ENCODE measurements at regions not wholly inside any gene's neighbourhood (a gene's known extent, or its start where the extent isn't known, plus 50 kb on each side); places are given as distances from the start of the nearest gene placed in this dataset.

GRCh38 chr2:175442441-175442840 lies 260.9 kb upstream of the ATP5MC3 start:
- Histone ChIP-seq H3K27ac (ENCODE audit: low read depth, low read length) (no peak overlapping the region), H4K20me1 (replicated peaks in 1 of 2; ENCODE audit: control insufficient read depth in 1 of 2, insufficient read depth in 2 of 2, low read length in 2 of 2) (no peaks in the 10 kb centered on the region), H2BK5ac (ENCODE audit: low read depth, low read length) (no peak overlapping the region), H3K4ac (replicated peaks; ENCODE audit: insufficient read length, low read depth, low read length) (no peak overlapping the region), H3K9ac (replicated peaks in 1 of 4; ENCODE audit: extremely low read depth in 1 of 4, low read depth in 3 of 4, low read length in 3 of 4) (no peak overlapping the region), H3K79me2 (ENCODE audit: control insufficient read depth in 1 of 2, insufficient read depth in 2 of 2, low read length in 2 of 2) (no peaks in the 10 kb centered on the region), H2BK120ac (replicated peaks; ENCODE audit: low read depth, low read length) (no peak overlapping the region), H3K36me3 (ENCODE audit: control insufficient read depth in 2 of 4, insufficient read depth in 4 of 4, low read length in 3 of 4) (no peaks in the 10 kb centered on the region), H3K79me1 (ENCODE audit: low read depth, low read length) (no peaks in the 10 kb centered on the region), H3K18ac (ENCODE audit: extremely low read depth, low read length) (no peak overlapping the region), H4K8ac (ENCODE audit: extremely low read depth, insufficient read depth, low read length) (no peak overlapping the region), H3K23me2 (ENCODE audit: low read depth, low read length) (no peaks in the 10 kb centered on the region), H3K4me1 (replicated peaks in 1 of 4; ENCODE audit: control insufficient read depth in 3 of 4, insufficient read depth in 4 of 4, low read length in 3 of 4) (no peaks in the 10 kb centered on the region), H3K4me2 (ENCODE audit: insufficient read depth in 1 of 2, low read depth in 2 of 2, low read length in 2 of 2) (no peak overlapping the region), H3K14ac (ENCODE audit: insufficient read length) (no peak overlapping the region), H4K5ac (ENCODE audit: insufficient read length, low read depth, low read length) (no peak overlapping the region), H4K91ac (replicated peaks; ENCODE audit: insufficient read length, low read length) (no peak overlapping the region), H2BK15ac (ENCODE audit: low read length) (no peak overlapping the region), H3K23ac (ENCODE audit: insufficient read length) (no peak overlapping the region), H3K27me3 (replicated peaks in 1 of 4; ENCODE audit: control insufficient read depth in 3 of 4, extremely low read depth in 1 of 4, insufficient read depth in 3 of 4, low read length in 3 of 4) (no peaks in the 10 kb centered on the region), H3K56ac (replicated peaks; ENCODE audit: insufficient read length, low read depth, low read length) (no peak overlapping the region), H2BK20ac (ENCODE audit: low read length) (no peak overlapping the region), H2BK12ac (ENCODE audit: low read depth, low read length) (no peak overlapping the region), H2AK5ac (ENCODE audit: low read depth, low read length) (no peak overlapping the region), H3K4me3 (ENCODE audit: extremely low read depth in 1 of 4, insufficient read depth in 2 of 4, low read depth in 3 of 4, low read length in 4 of 4) (no peak overlapping the region), H3K9me3 (ENCODE audit: insufficient read depth in 2 of 2, low read depth in 1 of 2, low read length in 1 of 2) (no peaks in the 10 kb centered on the region), H2AFZ (ENCODE audit: low read length) (0 out of 2 replicates have a peak overlapping the region, but pooled peaks have one; percentile 8)
- no peak for TF ChIP-seq NRF1 (IDR thresholded peaks at IDR 0.05; ENCODE audit: low read depth, low read length)
- TF ChIP-seq SIX5 (IDR thresholded peaks at IDR 0.05; ENCODE audit: low read depth, low read length) = no peak
- no peak for TF ChIP-seq SP1 (IDR thresholded peaks at IDR 0.05; ENCODE audit: low read depth, low read length)
- TF ChIP-seq SAP30 (IDR thresholded peaks at IDR 0.05; ENCODE audit: insufficient read depth, insufficient replicate concordance, low read length) = no peak
- TF ChIP-seq KDM4A (IDR thresholded peaks at IDR 0.05; ENCODE audit: low read depth, low read length, severe bottlenecking) = no peak
- TF ChIP-seq KDM1A (IDR thresholded peaks at IDR 0.05; ENCODE audit: borderline replicate concordance, low read length) = no peak
- TF ChIP-seq SUZ12 (IDR thresholded peaks at IDR 0.05; ENCODE audit: low read length) = no peak
- TF ChIP-seq SIN3A (conservative IDR thresholded peaks at IDR 0.05 in 1 of 2, IDR thresholded peaks at IDR 0.05 in 1 of 2; ENCODE audit: low read depth in 1 of 2, low read length in 2 of 2) = no peak
- no peak for TF ChIP-seq YY1 (IDR thresholded peaks at IDR 0.05; ENCODE audit: low read depth, low read length)
- TF ChIP-seq RFX5 (IDR thresholded peaks at IDR 0.05; ENCODE audit: borderline replicate concordance, low read depth, low read length) = no peak
- TF ChIP-seq JUND (IDR thresholded peaks at IDR 0.05; ENCODE audit: low read length) = no peak
- ChIA-PET POLR2A (ENCODE audit: partially characterized antibody) (interaction anchor here (0.9 kb wide), 1 partner anchor 21 kb away, joined by 3 read pairs; no protein-coding TSS in a partner anchor), CTCF (ENCODE audit: partially characterized antibody) (interaction anchor here (1.0 to 2.2 kb wide), 4 partner anchors 8 to 144 kb away, joined by 3 to 6 read pairs (median 4); no protein-coding TSS in a partner anchor)
- FAIRE-seq (no peak), DNase-seq (ENCODE audit: low read depth in 1 of 2, low spot score in 2 of 2) (no peak)
- WGBS, 2 experiments (ENCODE audit: extremely low coverage in 1 of 2, insufficient coverage in 1 of 2, insufficient read length in 1 of 2, insufficient replicate concordance in 2 of 2, low coverage in 1 of 2, low lambda C conversion rate in 2 of 2, missing lambda C conversion rate in 1 of 2) = 87% methylated on average over 6 of the region's 6 CpGs; no CpG with 5 or more reads in 1 of the 2 experiments

Data from H1 (cell line).